SU-DHL-6 (cell line): ENCODE measurements at regions not wholly inside any gene's neighbourhood (a gene's known extent, or its start where the extent isn't known, plus 50 kb on each side); places are given as distances from the start of the nearest gene placed in this dataset.

Experiments
- H2AFZ ChIP-seq: fragments of 200-600 bp; sonication (generic); 2 replicates; pipeline ENCODE4 v1.6.1; 2014; ENCODE audit warnings: low read depth, mild to moderate bottlenecking, moderate library complexity, mixed read lengths, antibody characterized with exemption, low read length; ENCODE audit not compliant: severe bottlenecking
- H3F3A ChIP-seq: fragments of 200-600 bp; shearing (Covaris generic); 2 replicates; pipeline ENCODE4 v1.6.0; 2016; ENCODE audit warnings: antibody characterized with exemption, mild to moderate bottlenecking; ENCODE audit not compliant: insufficient read depth
- H3K27ac ChIP-seq: fragments of 200-600 bp; sonication (generic); 2 replicates; pipeline ENCODE4 v1.5.1; 2016; ENCODE audit warnings: low read depth, mild to moderate bottlenecking, low read length, moderate library complexity, mixed read lengths
- H3K27me3 ChIP-seq: fragments of 200-600 bp; sonication (generic), shearing (Covaris generic); 2 replicates; pipeline ENCODE4 v1.6.0; 2014; ENCODE audit warnings: mild to moderate bottlenecking, low read length
- H3K36me3 ChIP-seq: fragments of 200-600 bp; sonication (generic); 2 replicates; pipeline ENCODE4 v1.6.1; 2014; ENCODE audit warnings: mild to moderate bottlenecking, low read length, mixed read lengths
- H3K4me2 ChIP-seq: fragments of 300-600, 200-600 bp; shearing (Covaris generic), sonication (generic); 2 replicates; pipeline ENCODE4 v1.6.0; 2014; ENCODE audit warnings: low read length, low read depth, mild to moderate bottlenecking; ENCODE audit not compliant: poor library complexity, severe bottlenecking
- H3K4me3 ChIP-seq: fragments of 200-600 bp; sonication (generic); 2 replicates; pipeline ENCODE4 v1.5.1; 2014; ENCODE audit warnings: antibody characterized with exemption, low read length, mild to moderate bottlenecking, mixed read lengths; ENCODE audit not compliant: insufficient read depth, poor library complexity, severe bottlenecking
- H3K79me2 ChIP-seq: fragments of 200-600 bp; sonication (generic); 2 replicates; pipeline ENCODE4 v1.6.1; 2014; ENCODE audit warnings: mild to moderate bottlenecking, low read length, moderate library complexity; ENCODE audit not compliant: insufficient read depth
- H3K9ac ChIP-seq: fragments of 200-600 bp; sonication (generic); 2 replicates; pipeline ENCODE4 v1.7.0; 2014; ENCODE audit warnings: mild to moderate bottlenecking, low read length
- H3K9me2 ChIP-seq: fragments of 200-600 bp; sonication (generic); replicated peaks from 2 replicates; pipeline ENCODE4 v1.6.1; 2014; ENCODE audit warnings: low read length; ENCODE audit not compliant: insufficient read depth
- H3K9me3 ChIP-seq: fragments of 200-600 bp; sonication (generic); 2 replicates; pipeline ENCODE4 v1.6.1; 2014; ENCODE audit warnings: low read length, mixed read lengths; ENCODE audit not compliant: insufficient read depth
- H4K20me1 ChIP-seq: fragments of 200-600 bp; sonication (generic); 2 replicates; pipeline ENCODE4 v1.6.1; 2014; ENCODE audit warnings: low read depth, mild to moderate bottlenecking, antibody characterized with exemption, low read length, moderate library complexity, mixed read lengths
- EZH2phosphoT487 ChIP-seq: fragments of 200-600 bp; sonication (generic), shearing (Covaris generic); conservative IDR thresholded peaks from 2 replicates; pipeline ENCODE4 v1.6.1; 2018; ENCODE audit warnings: mild to moderate bottlenecking, antibody characterized with exemption, low read length, moderate library complexity, mixed read lengths
- TF ChIP-seq, protein P1 (sequence below): fragments of 200-600 bp; sonication (generic); IDR thresholded peaks from one replicate; pipeline ENCODE4 v1.5.1; 2017; ENCODE audit warnings: antibody characterized with exemption, mild to moderate bottlenecking, low read length, moderate library complexity; ENCODE audit not compliant: insufficient read depth, poor library complexity, severe bottlenecking

GRCh38 chr4:141448490-141448889, 187.9 kb upstream of the IL15 start:
- no peak overlapping the region for H3K9ac ChIP-seq
- H3F3A ChIP-seq = no peaks in the 10 kb centered on the region
- H3K79me2 ChIP-seq = no peaks in the 10 kb centered on the region
- H3K27ac ChIP-seq = no peak overlapping the region
- H3K9me3 ChIP-seq = no peaks in the 10 kb centered on the region
- no peaks in the 10 kb centered on the region for H4K20me1 ChIP-seq
- H3K4me2 ChIP-seq = no peak overlapping the region
- H3K9me2 ChIP-seq = no peaks in the 10 kb centered on the region
- H3K4me3 ChIP-seq = no peak overlapping the region
- no peaks in the 10 kb centered on the region for H3K36me3 ChIP-seq
- TF ChIP-seq, protein P1, sequence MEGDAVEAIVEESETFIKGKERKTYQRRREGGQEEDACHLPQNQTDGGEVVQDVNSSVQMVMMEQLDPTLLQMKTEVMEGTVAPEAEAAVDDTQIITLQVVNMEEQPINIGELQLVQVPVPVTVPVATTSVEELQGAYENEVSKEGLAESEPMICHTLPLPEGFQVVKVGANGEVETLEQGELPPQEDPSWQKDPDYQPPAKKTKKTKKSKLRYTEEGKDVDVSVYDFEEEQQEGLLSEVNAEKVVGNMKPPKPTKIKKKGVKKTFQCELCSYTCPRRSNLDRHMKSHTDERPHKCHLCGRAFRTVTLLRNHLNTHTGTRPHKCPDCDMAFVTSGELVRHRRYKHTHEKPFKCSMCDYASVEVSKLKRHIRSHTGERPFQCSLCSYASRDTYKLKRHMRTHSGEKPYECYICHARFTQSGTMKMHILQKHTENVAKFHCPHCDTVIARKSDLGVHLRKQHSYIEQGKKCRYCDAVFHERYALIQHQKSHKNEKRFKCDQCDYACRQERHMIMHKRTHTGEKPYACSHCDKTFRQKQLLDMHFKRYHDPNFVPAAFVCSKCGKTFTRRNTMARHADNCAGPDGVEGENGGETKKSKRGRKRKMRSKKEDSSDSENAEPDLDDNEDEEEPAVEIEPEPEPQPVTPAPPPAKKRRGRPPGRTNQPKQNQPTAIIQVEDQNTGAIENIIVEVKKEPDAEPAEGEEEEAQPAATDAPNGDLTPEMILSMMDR = no peak
- TF ChIP-seq EZH2phosphoT487 = no peak
- no peaks in the 10 kb centered on the region for H3K27me3 ChIP-seq
- no peak overlapping the region for H2AFZ ChIP-seq

- no peaks in the 10 kb centered on the region for H4K20me1 ChIP-seq
- no peak overlapping the region for H3K4me2 ChIP-seq
- TF ChIP-seq, protein P1 = no peak
- TF ChIP-seq EZH2phosphoT487 = no peak
- no peak overlapping the region for H3K27ac ChIP-seq
- no peak overlapping the region for H3K9ac ChIP-seq
- H3K79me2 ChIP-seq = no peaks in the 10 kb centered on the region
- H3K27me3 ChIP-seq = no peaks in the 10 kb centered on the region
- no peaks in the 10 kb centered on the region for H3K9me3 ChIP-seq
- H3K9me2 ChIP-seq = no peaks in the 10 kb centered on the region
- no peak overlapping the region for H2AFZ ChIP-seq
- H3F3A ChIP-seq = no peaks in the 10 kb centered on the region
- H3K36me3 ChIP-seq = no peaks in the 10 kb centered on the region
- no peak overlapping the region for H3K4me3 ChIP-seq
Observed at GRCh38 chr4:141449927-141450326, 186.5 kb upstream of the IL15 start.

DNA sequence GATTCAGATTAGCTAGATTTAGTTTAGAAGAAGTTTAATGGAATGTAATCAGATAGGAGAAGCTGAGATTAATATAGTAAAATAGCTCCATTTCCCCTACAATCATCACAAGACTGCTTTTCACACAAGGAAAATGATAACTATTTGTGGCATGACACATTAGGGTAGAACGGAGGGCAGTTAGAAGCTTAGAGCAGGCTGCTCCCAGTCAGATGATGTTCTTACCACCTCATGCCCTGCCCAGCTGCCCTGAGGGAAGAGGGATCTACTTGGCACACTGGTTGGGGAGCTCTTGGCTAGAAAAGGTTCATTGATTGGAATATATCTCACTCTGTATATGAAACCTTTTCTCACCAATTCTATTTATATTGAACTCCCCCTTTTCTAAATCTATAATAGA, 180.7 kb upstream of the IL15 start:
- H3K27me3 ChIP-seq = no peaks in the 10 kb centered on the region
- TF ChIP-seq, protein P1 = no peak
- no peak for TF ChIP-seq EZH2phosphoT487
- no peaks in the 10 kb centered on the region for H3K9me2 ChIP-seq
- H4K20me1 ChIP-seq = no peaks in the 10 kb centered on the region
- no peaks in the 10 kb centered on the region for H3K36me3 ChIP-seq
- no peaks in the 10 kb centered on the region for H3K9me3 ChIP-seq
- no peak overlapping the region for H3K27ac ChIP-seq
- no peak overlapping the region for H3K4me3 ChIP-seq
- H3K4me2 ChIP-seq = no peak overlapping the region
- no peaks in the 10 kb centered on the region for H3F3A ChIP-seq
- no peak overlapping the region for H2AFZ ChIP-seq
- H3K9ac ChIP-seq = no peak overlapping the region
- H3K79me2 ChIP-seq = no peaks in the 10 kb centered on the region
